GM23248 (cell line): ENCODE measurements at regions not wholly inside any gene's neighbourhood (a gene's known extent, or its start where the extent isn't known, plus 50 kb on each side); places are given as distances from the start of the nearest gene placed in this dataset.

Source experiments
- DNase-seq: peaks from one replicate; pipeline ENCODE4 v3.0.0-alpha.2; 2015
- H2AFZ ChIP-seq: fragments of 200-600 bp; sonication (generic); 2 replicates; pipeline ENCODE4 v1.6.1; 2016; ENCODE audit warnings: antibody characterized with exemption
- H3F3A ChIP-seq: fragments of 200-600 bp; sonication (generic); 2 replicates; pipeline ENCODE4 v1.6.1; 2016; ENCODE audit warnings: mild to moderate bottlenecking, antibody characterized with exemption, mixed run types; ENCODE audit not compliant: insufficient read depth
- H3K27ac ChIP-seq: fragments of 200-600 bp; sonication (generic); 2 replicates; pipeline ENCODE4 v1.5.1; 2016; ENCODE audit warnings: mild to moderate bottlenecking
- H3K27me3 ChIP-seq: fragments of 200-600 bp; sonication (generic); replicated peaks from 2 replicates; pipeline ENCODE4 v1.6.1; 2016; ENCODE audit warnings: mild to moderate bottlenecking; ENCODE audit not compliant: insufficient read depth
- H3K36me3 ChIP-seq: fragments of 200-600 bp; sonication (generic); 2 replicates; pipeline ENCODE4 v1.6.1; 2016; ENCODE audit warnings: low read depth, mild to moderate bottlenecking
- H3K4me1 ChIP-seq: fragments of 200-600 bp; sonication (generic); 2 replicates; pipeline ENCODE4 v1.6.1; 2016; ENCODE audit warnings: mild to moderate bottlenecking; ENCODE audit not compliant: insufficient read depth
- H3K4me2 ChIP-seq: fragments of 200-600 bp; sonication (generic); one replicate; pipeline ENCODE4 v1.6.1; 2016; ENCODE audit warnings: mild to moderate bottlenecking; ENCODE audit not compliant: unreplicated experiment
- H3K4me3 ChIP-seq: fragments of 200-600 bp; sonication (generic); 2 replicates; pipeline ENCODE4 v1.5.1; 2016; ENCODE audit warnings: mild to moderate bottlenecking
- H3K79me2 ChIP-seq: fragments of 200-600 bp; sonication (generic); 2 replicates; pipeline ENCODE4 v1.6.1; 2016; ENCODE audit warnings: mild to moderate bottlenecking; ENCODE audit not compliant: insufficient read depth
- H3K9ac ChIP-seq: fragments of 200-600 bp; sonication (generic); 2 replicates; pipeline ENCODE4 v1.6.1; 2016; ENCODE audit warnings: mild to moderate bottlenecking
- H3K9me2 ChIP-seq: fragments of 200-600 bp; sonication (generic); 2 replicates; pipeline ENCODE4 v1.6.1; 2016; ENCODE audit warnings: mixed run types, mild to moderate bottlenecking, moderate library complexity; ENCODE audit not compliant: insufficient read depth
- H3K9me3 ChIP-seq: fragments of 200-600 bp; sonication (generic); one replicate; pipeline ENCODE4 v1.6.1; 2017; ENCODE audit warnings: low read depth
- H4K20me1 ChIP-seq: fragments of 200-600 bp; sonication (generic); 2 replicates; pipeline ENCODE4 v1.6.0; 2016; ENCODE audit not compliant: insufficient read depth
- EZH2 ChIP-seq: fragments of 200-600 bp; sonication (generic); IDR thresholded peaks from 2 replicates; pipeline ENCODE4 v1.6.1; 2018; ENCODE audit warnings: antibody characterized with exemption, mild to moderate bottlenecking; ENCODE audit not compliant: insufficient read depth, poor library complexity, severe bottlenecking
- EZH2phosphoT487 ChIP-seq: fragments of 200-600 bp; sonication (generic); IDR thresholded peaks from 2 replicates; pipeline ENCODE4 v1.6.1; 2018; ENCODE audit warnings: antibody characterized with exemption, moderate library complexity, mild to moderate bottlenecking, low read depth; ENCODE audit not compliant: insufficient read depth
- WGBS, 2 experiments: methylation state at CpG; one replicate each; pipeline ENCODE4 v1.1.6; 2015 to 2017; ENCODE audit warnings: low lambda C conversion rate in 2 of 2, low coverage in 1 of 2; ENCODE audit errors: missing lambda C conversion rate in 2 of 2; 5-methylcytosine and 5-hydroxymethylcytosine counted together
- in situ Hi-C: fragments of 300-500 bp; cut with MboI; formaldehyde crosslinking; loops from 2 replicates; pipeline ENCODE4 v1.15.0; 2020

GRCh38 chr5:116637149-116637740, 62.6 kb upstream of the SEMA6A start:
- no peaks in the 10 kb centered on the region for H3F3A ChIP-seq
- H3K9me2 ChIP-seq, result no peaks in the 10 kb centered on the region
- H3K4me2 ChIP-seq, result no peak overlapping the region
- no peak for DNase-seq
- no peaks in the 10 kb centered on the region for H4K20me1 ChIP-seq
- no peak overlapping the region for H3K27ac ChIP-seq
- H3K9me3 ChIP-seq, result no peaks in the 10 kb centered on the region
- H2AFZ ChIP-seq, result no peak overlapping the region
- 3 to 5% methylated on average over 4 of the region's 4 CpGs for WGBS, 2 experiments
- H3K4me3 ChIP-seq, result no peak overlapping the region
- TF ChIP-seq EZH2phosphoT487 (no peak), EZH2 (no peak)
- no peaks in the 10 kb centered on the region for H3K27me3 ChIP-seq
- H3K36me3 ChIP-seq, result no peaks in the 10 kb centered on the region
- H3K4me1 ChIP-seq, result no peaks in the 10 kb centered on the region
- in situ Hi-C loops, result no loop called here
- no peaks in the 10 kb centered on the region for H3K79me2 ChIP-seq
- no peak overlapping the region for H3K9ac ChIP-seq

- 51 to 56% methylated on average over 4 of the region's 4 CpGs for WGBS, 2 experiments
- no peak for TF ChIP-seq EZH2
- no peak for TF ChIP-seq EZH2phosphoT487
- Histone ChIP-seq H3K4me3 (no peak overlapping the region), H3K36me3 (no peaks in the 10 kb centered on the region), H2AFZ (no peak overlapping the region), H3K27me3 (no peaks in the 10 kb centered on the region), H3F3A (no peaks in the 10 kb centered on the region), H3K9ac (no peak overlapping the region), H3K4me2 (no peak overlapping the region), H3K9me2 (no peaks in the 10 kb centered on the region), H3K79me2 (no peaks in the 10 kb centered on the region), H4K20me1 (no peaks in the 10 kb centered on the region), H3K27ac (no peak overlapping the region), H3K9me3 (no peaks in the 10 kb centered on the region), H3K4me1 (no peaks in the 10 kb centered on the region)
- DNase-seq, result no peak
- in situ Hi-C loops, result no loop called here
Measured at GRCh38 chr5:116632890-116633289, 58.3 kb upstream of the SEMA6A start.

GRCh38 chr5:116631147-116631546, 56.5 kb upstream of the SEMA6A start:
- H3K4me1 ChIP-seq, result no peaks in the 10 kb centered on the region
- no peak overlapping the region for H2AFZ ChIP-seq
- DNase-seq, result no peak
- 23 to 40% methylated on average over 1 of the region's 1 CpG for whole genome bisulfite sequencing, 2 experiments
- no peaks in the 10 kb centered on the region for H3F3A ChIP-seq
- no peaks in the 10 kb centered on the region for H3K27me3 ChIP-seq
- no peaks in the 10 kb centered on the region for H4K20me1 ChIP-seq
- in situ Hi-C loops, result no loop called here
- no peaks in the 10 kb centered on the region for H3K79me2 ChIP-seq
- no peak overlapping the region for H3K4me3 ChIP-seq
- H3K27ac ChIP-seq, result no peak overlapping the region
- H3K9me2 ChIP-seq, result no peaks in the 10 kb centered on the region
- no peaks in the 10 kb centered on the region for H3K9me3 ChIP-seq
- TF ChIP-seq EZH2phosphoT487 (no peak), EZH2 (no peak)
- H3K4me2 ChIP-seq, result no peak overlapping the region
- H3K9ac ChIP-seq, result no peak overlapping the region
- no peaks in the 10 kb centered on the region for H3K36me3 ChIP-seq

- WGBS, 2 experiments, result 72 to 80% methylated on average over 2 of the region's 2 CpGs
- in situ Hi-C loops, result no loop called here
- H2AFZ ChIP-seq, result no peak overlapping the region
- no peak overlapping the region for H3K4me2 ChIP-seq
- no peak overlapping the region for H3K4me3 ChIP-seq
- H3K9ac ChIP-seq, result no peak overlapping the region
- no peaks in the 10 kb centered on the region for H3K36me3 ChIP-seq
- H3F3A ChIP-seq, result no peaks in the 10 kb centered on the region
- H3K27me3 ChIP-seq, result no peaks in the 10 kb centered on the region
- no peak for DNase-seq
- no peaks in the 10 kb centered on the region for H3K79me2 ChIP-seq
- H3K9me3 ChIP-seq, result no peaks in the 10 kb centered on the region
- no peaks in the 10 kb centered on the region for H3K9me2 ChIP-seq
- no peaks in the 10 kb centered on the region for H3K4me1 ChIP-seq
- no peaks in the 10 kb centered on the region for H4K20me1 ChIP-seq
- no peak overlapping the region for H3K27ac ChIP-seq
- no peak for TF ChIP-seq EZH2phosphoT487
Measured at GRCh38 chr5:116629168-116629567, 54.5 kb upstream of the SEMA6A start.
